CD1c-positive myeloid dendritic cell (primary cell): ENCODE measurements at regions not wholly inside any gene's neighbourhood (a gene's known extent, or its start where the extent isn't known, plus 50 kb on each side); places are given as distances from the start of the nearest gene placed in this dataset.
A peak's percentile ranks its signal among the peaks of the same experiment; 100 is the strongest.

Source experiments
- DNase-seq: peaks from one replicate; pipeline ENCODE4 v3.0.0-alpha.2; 2016; ENCODE audit errors: extremely low spot score

DNA sequence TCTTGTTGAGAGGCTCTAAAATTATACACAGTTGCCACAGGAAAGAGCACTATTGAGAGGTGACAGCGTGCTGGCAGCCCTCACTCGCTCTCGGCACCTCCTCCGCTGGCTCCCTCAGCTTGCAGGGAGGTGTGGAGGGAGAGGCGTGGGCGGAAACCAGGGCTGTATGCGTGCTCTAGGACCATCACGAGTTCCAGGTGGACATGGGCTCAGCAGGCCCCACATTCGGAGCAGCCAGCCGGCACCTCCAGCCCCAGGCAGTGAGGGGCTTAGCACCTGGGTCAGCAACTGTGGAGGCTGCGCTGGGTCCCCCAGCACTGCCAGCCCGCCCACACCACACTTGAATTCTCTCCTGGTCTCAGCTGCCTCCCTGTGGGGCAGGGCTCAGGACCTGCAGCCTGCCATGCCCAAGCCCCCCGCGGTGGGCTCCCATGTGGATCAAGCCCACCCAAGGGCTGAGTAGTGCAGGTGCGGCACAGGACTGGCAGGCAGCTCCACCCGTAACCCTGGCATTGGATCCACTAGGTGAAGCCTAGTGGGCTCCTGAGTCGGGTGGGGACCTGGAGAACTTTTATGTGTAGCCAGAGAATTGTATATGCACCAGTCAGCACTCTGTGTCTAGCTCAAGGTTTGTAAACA is 460.6 kb upstream of the ALCAM start:
- DNase-seq = no peak

DNA sequence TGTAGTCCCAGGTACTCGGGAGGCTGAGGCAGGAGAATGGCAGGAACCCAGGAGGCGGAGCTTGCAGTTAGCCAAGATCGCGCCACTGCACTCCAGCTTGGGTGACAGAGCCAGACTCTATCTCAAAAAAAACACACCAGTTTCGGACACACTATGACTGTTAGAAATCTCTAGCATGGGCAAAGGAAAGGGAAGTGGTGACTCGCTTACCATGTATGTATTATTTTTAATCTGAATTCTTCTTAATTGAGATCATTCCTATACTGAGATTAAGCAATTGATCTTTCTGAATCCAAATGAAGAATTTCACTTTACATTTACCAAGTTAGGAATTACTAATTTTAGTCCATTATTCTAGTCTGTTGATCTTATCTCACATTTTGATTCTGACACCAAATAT is 459.2 kb upstream of the ALCAM start:
- no peak for DNase-seq

DNA sequence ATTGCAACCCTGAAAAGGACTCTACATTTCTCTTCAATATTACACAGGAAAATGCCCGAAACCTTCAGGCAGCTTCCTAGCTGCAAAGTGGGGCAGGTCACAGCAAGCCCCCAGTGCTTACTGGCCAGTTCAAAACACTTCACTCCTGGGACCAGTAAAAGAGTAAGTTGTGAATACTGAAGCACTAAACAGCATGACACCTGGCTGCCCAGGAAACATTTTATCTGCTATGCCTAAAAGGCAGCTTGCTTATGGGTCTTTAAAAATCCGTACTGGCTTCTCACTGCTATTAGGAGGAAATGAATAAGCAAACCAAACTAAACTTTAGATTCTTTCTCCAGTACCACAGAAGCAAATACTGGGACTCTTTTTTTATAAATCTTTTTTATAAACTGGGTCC is 457.9 kb upstream of the ALCAM start:
- no peak for DNase-seq

DNA sequence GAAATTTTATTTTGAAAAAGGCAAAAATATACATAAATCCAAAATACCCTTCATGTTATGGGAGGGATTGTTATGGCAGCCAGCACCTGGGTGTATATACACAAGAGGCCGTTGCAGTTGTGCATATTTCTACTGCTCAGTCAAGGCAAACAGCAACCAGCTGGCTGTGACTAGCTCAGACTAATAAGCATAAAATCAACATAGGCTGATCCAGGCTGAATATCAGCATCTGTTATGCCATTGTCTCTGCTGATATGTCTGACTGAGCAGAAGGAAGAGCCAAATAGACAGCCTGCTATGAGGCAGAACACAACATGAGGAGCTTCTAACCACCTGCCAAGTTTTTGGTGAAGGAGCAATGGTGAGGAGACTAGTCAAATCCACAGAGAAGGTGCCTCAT is 457.5 kb upstream of the ALCAM start:
- no peak for DNase-seq

DNA sequence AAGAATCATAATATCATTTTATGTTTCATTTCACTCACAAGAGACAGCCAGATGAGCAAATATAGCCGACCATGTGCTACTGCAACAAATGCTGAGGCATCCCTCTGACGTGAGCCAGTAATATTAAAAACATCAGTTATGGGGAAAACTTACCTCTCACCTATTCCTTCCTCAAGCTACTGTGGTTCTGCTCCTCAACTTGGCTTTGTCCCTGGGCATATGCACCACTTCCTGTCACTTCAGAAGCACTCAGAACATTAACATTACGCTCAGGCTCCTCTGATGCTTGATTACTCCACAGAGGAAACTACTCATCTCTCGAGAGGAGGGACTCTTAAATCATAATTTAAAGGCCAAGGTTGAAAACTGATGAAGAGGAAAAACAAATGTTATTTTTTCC is 457.0 kb upstream of the ALCAM start:
- DNase-seq = no peak

DNA sequence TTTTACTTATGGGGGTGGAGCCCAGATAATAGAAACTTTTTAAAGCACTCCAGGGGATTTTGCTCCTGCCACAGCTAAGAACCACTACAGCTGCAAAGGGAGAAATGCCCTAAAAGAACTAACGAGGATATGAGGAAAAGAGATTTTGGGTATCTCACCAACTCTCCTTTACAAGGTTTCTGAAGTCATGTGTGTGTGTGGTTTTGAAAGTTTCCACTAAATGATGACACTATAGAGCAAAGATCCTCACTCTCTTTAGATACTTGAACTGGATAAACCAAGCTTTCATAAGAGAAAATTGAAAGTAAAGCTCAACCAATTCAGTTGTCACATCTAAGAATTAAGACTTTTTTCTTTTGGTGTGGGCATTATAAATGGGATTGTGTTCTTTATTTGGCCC is 455.3 kb upstream of the ALCAM start:
- no peak for DNase-seq

DNA sequence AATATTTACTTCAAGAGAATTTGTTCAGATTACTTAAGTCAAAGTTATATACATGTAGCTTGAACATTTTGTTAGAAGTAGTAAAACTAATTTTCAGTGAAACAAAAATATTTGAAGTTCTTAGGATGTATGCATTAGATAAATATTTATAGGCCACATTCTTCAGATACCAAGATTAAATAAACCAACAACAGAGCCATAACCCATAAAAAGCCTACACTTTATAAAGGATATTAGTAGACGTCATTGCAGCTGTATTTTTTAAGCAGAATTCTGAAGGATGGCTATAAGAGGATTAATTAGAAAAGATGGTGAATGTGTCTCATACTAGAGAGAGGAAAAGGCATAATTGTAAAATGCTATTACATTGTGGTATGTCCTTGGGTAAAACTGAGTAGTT is 449.7 kb upstream of the ALCAM start:
- no peak for DNase-seq

DNA sequence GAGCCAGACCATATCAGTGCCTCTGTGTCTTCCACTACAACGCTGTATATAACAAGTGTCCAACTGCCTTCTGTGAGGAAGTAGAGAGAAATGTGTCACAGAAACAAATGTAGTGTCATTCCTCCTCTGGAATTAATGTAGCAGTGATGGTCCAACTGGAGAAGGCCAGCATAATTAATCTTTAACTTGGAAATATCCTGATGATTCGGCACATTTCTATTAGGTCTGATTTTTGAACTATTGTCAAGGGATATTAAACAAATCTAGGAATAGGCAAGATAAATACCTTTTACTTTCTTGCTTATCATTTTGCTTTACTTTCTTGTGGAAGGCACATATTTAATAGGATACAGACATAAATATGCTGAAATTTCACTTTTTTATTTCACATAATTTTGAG is 446.2 kb upstream of the ALCAM start:
- no peak for DNase-seq

DNA sequence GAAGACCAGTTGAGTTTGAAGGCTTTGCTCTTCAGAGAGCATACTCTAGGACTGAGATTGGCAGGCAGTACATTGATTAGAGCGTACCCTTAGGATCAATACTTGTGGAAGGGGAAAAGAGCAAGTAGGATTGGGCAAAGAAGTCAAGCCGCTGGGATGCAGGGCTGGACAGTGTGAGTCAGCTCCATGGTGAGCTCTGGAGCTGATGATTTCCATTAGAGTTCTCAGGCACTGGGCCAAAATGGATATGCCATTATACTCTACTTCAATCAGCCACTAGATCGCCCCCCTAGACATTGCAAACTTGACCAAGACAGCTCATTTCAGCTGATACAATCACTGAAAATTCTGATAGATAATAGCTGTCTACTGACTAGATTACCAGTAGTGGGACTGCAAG is 432.7 kb upstream of the ALCAM start:
- no peak for DNase-seq

DNA sequence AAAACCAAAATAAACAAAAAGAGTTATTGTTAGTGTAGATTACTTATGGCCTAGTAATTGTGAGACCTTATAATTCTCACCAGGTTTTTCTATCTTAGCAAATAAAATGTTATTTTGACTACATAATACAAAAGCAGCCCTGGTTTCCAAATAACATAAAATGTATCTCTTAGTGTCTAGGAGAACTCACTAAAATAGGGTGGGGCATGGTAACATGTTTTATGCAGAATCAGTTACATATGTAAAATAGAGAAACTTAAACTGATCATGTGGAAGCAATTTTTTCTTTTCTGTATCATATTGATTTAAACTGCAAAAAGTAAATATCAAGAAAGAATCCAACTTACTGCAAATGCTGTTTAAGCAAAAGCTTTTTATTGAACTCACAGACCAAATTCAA is 431.1 kb upstream of the ALCAM start:
- DNase-seq = no peak

DNA sequence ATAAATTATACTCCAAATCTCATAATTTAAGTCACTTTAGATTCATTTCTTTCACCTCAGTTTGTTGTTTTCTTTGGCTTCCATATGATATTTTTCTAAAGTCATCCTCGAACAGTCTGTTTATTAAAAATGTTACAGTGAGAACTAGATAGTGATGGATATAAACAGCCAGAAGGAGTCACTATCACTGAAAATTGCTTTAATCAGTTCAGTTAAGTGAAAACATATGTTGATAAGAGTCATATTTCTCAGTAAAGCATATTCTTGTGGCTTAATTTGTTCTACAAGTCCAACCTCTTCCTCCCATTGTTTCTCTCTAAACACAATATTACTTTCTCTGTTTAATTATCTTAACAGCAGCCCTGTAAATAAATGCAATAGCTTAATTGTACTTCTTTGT is 427.5 kb upstream of the ALCAM start:
- no peak for DNase-seq

DNA sequence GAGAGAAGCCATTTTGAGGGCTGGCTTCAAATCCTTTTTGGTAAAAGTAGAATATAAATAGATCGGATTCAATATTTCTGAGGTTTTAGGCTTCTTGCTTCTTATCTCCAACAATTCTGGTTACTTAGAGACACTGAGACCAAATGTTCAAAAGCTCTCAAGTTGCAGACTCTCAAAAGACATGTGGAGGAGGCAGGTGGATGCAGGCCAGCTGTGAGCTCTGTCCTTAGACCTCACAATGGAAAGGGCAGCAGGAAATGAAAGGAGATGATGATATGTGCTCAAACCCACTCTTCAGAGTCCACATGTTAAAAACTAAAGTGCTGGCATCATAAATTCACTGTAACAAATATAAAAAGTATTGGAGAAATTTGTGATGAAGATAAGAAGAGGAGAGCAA is 424.9 kb upstream of the ALCAM start:
- DNase-seq = no peak

DNA sequence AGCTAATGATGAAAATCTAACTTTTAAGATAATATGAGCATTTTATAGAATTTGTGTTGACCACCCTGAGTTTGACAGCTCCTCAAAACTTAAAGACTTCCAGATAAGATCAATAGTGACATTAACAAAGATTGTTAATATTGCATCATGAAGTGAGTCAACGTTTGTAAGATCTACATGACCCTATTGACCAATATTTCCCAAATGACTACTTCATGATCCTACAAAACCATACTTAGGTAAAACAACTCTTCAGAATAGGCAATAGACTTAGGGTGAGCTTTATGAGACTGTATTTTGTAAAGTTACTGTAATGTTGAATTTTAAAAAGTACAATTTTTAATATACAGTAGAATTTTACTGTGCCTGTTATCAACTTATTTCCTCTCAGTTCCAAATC is 422.7 kb upstream of the ALCAM start:
- no peak for DNase-seq

DNA sequence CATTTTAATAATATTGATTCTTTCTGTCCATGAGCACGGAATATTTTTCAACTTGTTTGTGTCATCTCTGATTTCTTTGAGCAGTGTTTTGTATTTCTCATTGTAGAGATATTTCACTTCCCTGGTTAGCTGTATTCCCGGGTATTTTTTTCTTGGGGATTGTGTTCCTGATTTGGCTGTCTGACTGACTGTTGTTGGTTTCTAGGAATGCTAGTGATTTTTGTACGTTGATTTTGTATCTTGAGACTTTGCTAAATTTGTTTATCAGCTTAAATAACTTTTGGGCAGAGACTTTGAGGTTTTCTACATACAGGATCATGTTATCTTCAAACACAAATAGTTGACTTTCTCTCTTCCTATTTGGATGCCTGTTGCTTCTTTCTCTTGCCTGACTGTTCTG is 418.8 kb upstream of the ALCAM start:
- DNase-seq = no peak

DNA sequence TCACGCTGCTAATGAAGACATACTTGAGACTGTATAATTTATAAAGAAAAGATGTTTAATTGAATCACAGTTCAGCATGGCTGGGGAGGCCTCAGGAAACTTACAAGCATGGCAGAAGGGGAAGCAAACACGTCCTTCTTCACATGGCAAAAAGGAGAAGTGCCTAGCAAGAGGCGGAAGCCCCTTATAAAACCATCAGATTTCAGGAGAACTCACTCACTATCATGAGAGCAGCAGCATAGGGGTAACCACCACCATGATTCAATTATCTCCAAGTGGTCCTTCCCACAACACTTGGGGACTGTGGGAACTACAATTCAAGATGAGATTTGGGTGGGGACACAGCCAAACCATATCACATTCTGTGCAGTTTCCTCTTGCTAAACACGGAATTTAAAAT is 416.9 kb upstream of the ALCAM start:
- DNase-seq = peak; percentile 4

DNA sequence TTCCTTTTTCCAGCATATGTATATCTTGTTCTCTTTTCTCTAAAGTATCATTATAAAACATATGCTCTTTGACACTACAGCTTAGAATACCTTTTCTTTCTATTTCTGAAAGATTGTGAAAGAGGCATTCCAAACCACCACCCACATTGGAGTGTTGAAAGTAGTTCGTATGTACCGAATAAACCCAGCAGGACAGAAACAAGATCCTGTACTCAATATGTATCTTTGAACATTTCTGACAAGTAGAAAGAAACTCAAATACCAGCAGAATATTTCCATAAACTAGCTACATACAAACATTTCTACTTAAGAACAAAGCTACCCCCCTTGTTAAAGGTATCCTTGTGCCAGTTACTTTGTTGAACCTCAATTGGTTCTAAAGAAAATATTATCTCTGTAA is 415.3 kb upstream of the ALCAM start:
- no peak for DNase-seq

DNA sequence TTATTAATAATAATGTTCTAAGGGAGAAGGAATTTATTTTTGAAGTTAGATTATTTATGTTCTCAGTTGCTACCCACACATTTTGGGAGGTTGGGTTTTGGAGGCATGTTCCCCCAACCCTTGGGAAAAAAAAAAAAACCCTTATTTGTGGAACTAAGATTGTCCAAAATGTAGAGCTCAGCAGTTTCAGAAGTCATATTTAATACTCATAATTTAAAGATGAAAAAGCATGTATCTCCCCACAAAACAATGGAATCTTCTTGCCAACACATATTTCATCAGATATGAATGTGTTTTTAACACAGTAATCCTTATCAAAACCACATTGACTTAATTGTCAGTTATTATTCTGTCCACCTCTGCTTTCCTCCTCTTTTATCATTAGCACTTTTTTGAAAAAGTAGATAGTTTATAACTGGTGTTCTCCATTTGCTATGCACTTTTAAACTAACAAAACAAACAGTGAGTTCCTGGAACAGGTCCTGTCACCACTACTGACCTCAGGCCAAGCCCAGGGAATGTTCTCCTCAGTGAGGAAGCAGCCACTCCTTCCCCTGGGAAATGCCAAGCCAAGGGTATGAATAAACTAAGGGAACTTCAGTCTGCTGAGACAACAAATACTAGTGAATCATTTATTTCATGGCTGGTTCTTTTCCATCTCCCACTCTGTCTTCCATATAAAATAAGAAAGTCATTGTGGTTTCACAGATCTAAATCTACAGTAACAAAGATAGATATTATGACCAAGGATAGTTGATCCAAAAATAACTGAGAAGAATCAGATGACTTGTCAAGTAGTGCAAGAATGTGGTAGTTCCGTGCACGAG is 414.4 kb upstream of the ALCAM start:
- DNase-seq = no peak

DNA sequence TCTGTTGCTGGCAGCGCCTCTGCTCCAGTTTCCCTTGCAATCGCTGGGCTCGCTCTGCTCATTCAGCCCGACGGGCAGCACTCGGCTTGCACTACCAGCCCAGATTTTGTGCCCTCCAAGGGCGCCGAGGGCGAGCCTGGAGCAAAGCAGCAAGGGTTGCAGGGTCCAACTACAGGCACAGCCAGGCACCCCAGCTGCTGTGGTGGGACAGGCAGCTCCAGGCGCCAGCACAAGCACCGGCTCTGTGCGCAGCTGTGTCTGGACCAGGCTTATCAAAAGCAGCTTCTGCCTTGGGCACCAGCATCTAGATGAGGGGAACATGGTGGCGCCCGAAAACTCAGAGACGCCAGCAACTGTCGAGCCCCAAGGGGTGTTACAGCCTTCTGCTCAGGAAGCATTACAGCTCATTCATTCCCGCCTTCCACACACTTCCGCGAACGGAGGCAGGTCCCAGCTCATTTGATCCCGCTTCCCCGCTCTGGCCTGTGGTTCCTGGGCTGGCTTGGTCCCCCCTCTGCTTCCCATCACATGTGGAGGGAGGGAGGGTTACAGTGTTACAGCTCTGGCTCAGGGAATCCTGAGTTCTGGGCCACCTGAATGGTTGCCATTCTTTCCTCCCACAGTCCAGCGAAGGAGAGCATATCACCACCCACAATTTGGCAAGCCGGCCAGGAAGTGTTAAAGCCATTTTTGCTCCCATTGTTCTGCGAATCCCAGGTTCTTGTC is 409.9 kb upstream of the ALCAM start:
- no peak for DNase-seq

DNA sequence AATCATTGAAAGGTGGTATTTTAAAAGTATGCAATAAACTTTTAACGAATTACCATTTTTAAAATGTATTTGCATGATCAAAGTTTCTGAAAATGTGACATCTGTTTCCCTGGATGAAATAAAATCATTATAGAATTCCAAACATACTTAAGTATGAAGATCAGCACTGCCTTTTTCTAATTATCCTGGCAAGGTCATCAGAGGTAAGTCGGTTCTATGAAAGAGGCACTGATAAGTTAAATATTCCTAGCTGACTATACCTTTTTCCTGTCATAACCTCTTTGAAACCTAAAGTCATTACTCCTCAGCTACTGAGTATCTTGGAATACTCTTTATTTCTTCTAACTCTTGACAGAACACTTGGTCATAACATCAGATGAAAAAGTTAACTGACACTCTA is 406.1 kb upstream of the ALCAM start:
- DNase-seq = no peak

DNA sequence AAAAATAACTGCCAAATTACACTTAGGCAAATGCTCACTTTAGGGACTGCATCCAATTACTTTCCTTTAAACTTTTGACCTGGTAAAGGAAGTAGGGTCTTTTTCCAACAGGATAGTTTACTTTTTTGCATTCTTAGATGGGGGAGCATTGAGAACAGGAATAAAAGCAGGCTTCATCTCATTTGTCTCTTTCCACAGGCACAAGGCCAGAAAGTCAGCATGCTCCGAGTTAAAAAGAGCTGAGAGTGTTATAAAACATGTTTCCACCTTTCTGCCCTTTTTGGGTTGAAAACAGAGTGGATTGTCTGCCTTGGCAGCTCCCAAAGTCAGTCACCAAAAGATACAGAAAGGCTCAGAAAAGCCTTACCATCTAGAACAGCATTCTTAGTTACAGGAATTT is 404.9 kb upstream of the ALCAM start:
- DNase-seq = no peak

DNA sequence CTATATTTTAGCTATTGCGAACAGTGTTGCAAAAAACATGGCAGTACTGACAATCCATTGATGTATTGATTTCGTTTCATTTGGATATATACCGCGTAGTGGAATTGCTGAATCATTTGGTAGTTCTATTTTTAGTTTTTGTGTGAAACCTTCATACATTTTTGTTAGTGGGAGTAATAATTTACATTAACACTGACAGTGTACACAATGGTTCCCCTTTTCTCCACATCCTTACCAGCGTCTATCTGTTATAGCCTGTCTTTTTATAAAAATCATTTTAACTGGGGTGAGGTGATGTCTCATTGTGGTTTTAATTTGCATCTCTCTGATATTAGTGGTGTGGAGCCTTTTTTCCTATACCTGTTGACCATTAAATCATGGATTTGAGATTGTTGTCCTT is 392.4 kb upstream of the ALCAM start:
- DNase-seq = no peak

DNA sequence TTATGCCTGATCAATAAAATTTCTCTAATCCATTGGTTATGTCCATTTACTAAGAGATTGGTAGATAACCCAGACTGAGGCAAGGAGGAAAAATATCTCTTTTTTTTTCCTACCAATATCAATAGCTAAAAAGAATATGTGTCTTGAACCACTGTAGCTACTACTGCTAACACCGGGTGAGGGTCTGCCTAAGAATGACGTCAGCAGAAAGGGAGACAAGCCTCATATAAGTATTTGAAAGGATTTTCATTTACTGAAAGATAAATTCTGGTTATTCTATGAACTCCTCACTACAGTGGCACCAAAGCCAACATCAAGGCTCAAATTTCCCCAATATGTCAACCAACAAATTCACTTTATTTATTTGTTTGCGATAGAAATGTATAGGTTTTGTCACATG is 389.0 kb upstream of the ALCAM start:
- no peak for DNase-seq

DNA sequence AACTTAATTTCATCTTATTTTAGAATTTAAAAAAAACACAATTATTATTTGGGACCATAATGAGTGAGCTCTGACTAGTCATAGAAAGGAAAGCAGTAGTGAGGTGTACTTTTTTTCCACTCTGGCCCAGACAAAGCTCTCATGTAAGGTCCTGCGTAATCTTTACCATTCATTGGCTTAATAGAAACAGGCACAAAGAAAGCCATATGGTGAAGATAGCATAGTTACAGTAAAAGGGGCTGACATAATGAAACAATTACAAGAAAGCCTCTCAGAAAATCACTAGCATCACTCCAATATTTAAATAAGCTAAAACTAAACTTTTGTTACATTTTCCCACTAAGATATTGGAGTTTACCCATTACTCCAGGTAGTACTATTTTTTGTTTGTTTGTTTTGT is 384.6 kb upstream of the ALCAM start:
- no peak for DNase-seq
